HCT116 (cell line): ENCODE measurements at regions not wholly inside any gene's neighbourhood (a gene's known extent, or its start where the extent isn't known, plus 50 kb on each side); places are given as distances from the start of the nearest gene placed in this dataset.

Experiments
- ATAC-seq: fragments of 200-7000 bp; cut with Tn5 transposase; 2 replicates; pipeline ENCODE4 v1.9.1; 2020; ENCODE audit warnings: mild to moderate bottlenecking, moderate library complexity
- BruUV-seq: library from RNA; stranded (reverse); fragments of 400-500 nt; replicated peaks from 2 replicates; lab custom pipeline; 2021; lab: Mats Ljungman, UMichigan
- CTCF ChIA-PET: fragments of 300-600 bp; sonication (Branson Sonifier 250); formaldehyde crosslinking; loops from one replicate; lab custom pipeline; 2021; ENCODE audit warnings: antibody characterized with exemption; lab: Charles Lee
- POLR2A ChIA-PET: fragments of 300-600, 350-600 bp; sonication (Branson Sonifier 250); formaldehyde crosslinking; loops from one replicate; lab custom pipeline; 2021; ENCODE audit warnings: antibody characterized with exemption; lab: Charles Lee
- RAD21 ChIA-PET, 2 experiments: fragments of 300-600 bp; sonication (Branson Sonifier 250); formaldehyde crosslinking; loops; one replicate each; lab custom pipeline; 2023; ENCODE audit warnings: low total read pairs in 2 of 2; ENCODE audit not compliant: uncharacterized antibody in 2 of 2, unreplicated experiment in 2 of 2, low non-redundant PET in 1 of 2; lab: Charles Lee
- DNase-seq: peaks from one replicate; pipeline ENCODE4 v3.0.0-alpha.2; 2010; ENCODE audit warnings: low read depth, low spot score
- H2AFZ ChIP-seq: fragments of 200-600 bp; shearing (Covaris generic), sonication (generic); 2 replicates; pipeline ENCODE4 v1.6.1; 2017; ENCODE audit warnings: low read depth, mixed run types, mixed read lengths, antibody characterized with exemption, low read length; ENCODE audit not compliant: poor library complexity, severe bottlenecking
- H3K27ac ChIP-seq: 2 replicates; pipeline ENCODE4 v1.5.1; 2012; ENCODE audit warnings: low read depth, low read length
- H3K27me3 ChIP-seq: fragments of 200-600 bp; sonication (generic); 2 replicates; pipeline ENCODE4 v1.6.1; 2016; ENCODE audit warnings: mixed run types, low read length, mixed read lengths; ENCODE audit not compliant: insufficient read depth
- H3K36me3 ChIP-seq, 2 experiments: fragments of 200-500 bp in 1 of 2; fragments of 200-600 bp in 1 of 2; sonication (Bioruptor generic) in 1 of 2; sonication (generic) in 1 of 2; 2 replicates each; pipeline versions ENCODE4 v1.5.1 to v1.6.1; 2014 to 2016; ENCODE audit warnings: low read length in 2 of 2, inconsistent platforms in 1 of 2, mixed read lengths in 1 of 2, mixed run types in 1 of 2; ENCODE audit not compliant: insufficient read depth in 2 of 2, control insufficient read depth in 1 of 2
- H3K4me1 ChIP-seq, 2 experiments: fragments of 200-600 bp in 1 of 2; sonication (generic) in 1 of 2; 2 replicates each; pipeline versions ENCODE4 v1.5.1 to v1.6.1; 2012 to 2017; ENCODE audit warnings: low read length in 2 of 2, inconsistent platforms in 1 of 2, mild to moderate bottlenecking in 1 of 2, mixed read lengths in 1 of 2, mixed run types in 1 of 2, moderate library complexity in 1 of 2; ENCODE audit not compliant: insufficient read depth in 2 of 2, control insufficient read depth in 1 of 2
- H3K4me2 ChIP-seq: fragments of 200-600 bp; sonication (generic); 2 replicates; pipeline ENCODE4 v1.6.1; 2017; ENCODE audit warnings: mixed run types, low read length, mixed read lengths
- H3K4me3 ChIP-seq, 2 experiments: fragments of 200-600 bp in 1 of 2; sonication (generic) in 1 of 2; replicated peaks in 1 of 2; 2 replicates each; pipeline ENCODE4 v1.5.1; 2011 to 2016; ENCODE audit warnings: low read length in 2 of 2, control low read depth in 1 of 2, low read depth in 1 of 2, mild to moderate bottlenecking in 1 of 2, mixed read lengths in 1 of 2, mixed run types in 1 of 2
- H3K79me2 ChIP-seq: fragments of 200-600 bp; sonication (generic); 2 replicates; pipeline ENCODE4 v1.6.1; 2017; ENCODE audit warnings: mild to moderate bottlenecking, mixed run types, low read length, moderate library complexity, mixed read lengths; ENCODE audit not compliant: insufficient read depth
- H3K9ac ChIP-seq: fragments of 200-600 bp; sonication (generic); 2 replicates; pipeline ENCODE4 v1.6.1; 2016; ENCODE audit warnings: low read length, mixed read lengths
- H3K9me2 ChIP-seq: fragments of 200-600 bp; sonication (generic), shearing (Covaris generic); 2 replicates; pipeline ENCODE4 v1.6.1; 2017; ENCODE audit warnings: mixed run types, mild to moderate bottlenecking, moderate library complexity; ENCODE audit not compliant: insufficient read depth
- H3K9me3 ChIP-seq, 2 experiments: fragments of 200-500 bp in 1 of 2; fragments of 200-600 bp in 1 of 2; sonication (Bioruptor generic) in 1 of 2; sonication (generic) in 1 of 2; 2 replicates each; pipeline ENCODE4 v1.6.1; 2014 to 2017; ENCODE audit warnings: low read length in 2 of 2, mixed read lengths in 2 of 2, inconsistent platforms in 1 of 2, low read depth in 1 of 2, mild to moderate bottlenecking in 1 of 2, mixed run types in 1 of 2, moderate library complexity in 1 of 2; ENCODE audit not compliant: control insufficient read depth in 1 of 2, insufficient read depth in 1 of 2
- H4K20me1 ChIP-seq: fragments of 200-600 bp; sonication (generic), shearing (Covaris generic); 2 replicates; pipeline ENCODE4 v1.6.1; 2017; ENCODE audit warnings: mixed run types, mild to moderate bottlenecking, moderate library complexity; ENCODE audit not compliant: insufficient read depth
- EZH2phosphoT487 ChIP-seq: fragments of 200-600 bp; IDR thresholded peaks from 2 replicates; pipeline ENCODE4 v1.6.1; 2018; ENCODE audit warnings: antibody characterized with exemption, borderline replicate concordance
- JUND ChIP-seq: IDR thresholded peaks from 2 replicates; pipeline ENCODE4 v1.6.1; 2012
- POLR2A ChIP-seq: IDR thresholded peaks from 2 replicates; pipeline ENCODE4 v1.7.0; 2011; ENCODE audit warnings: borderline replicate concordance; ENCODE audit not compliant: insufficient read depth, insufficient read length; ENCODE audit errors: extremely low read depth
- POLR2AphosphoS5 ChIP-seq: IDR thresholded peaks from 2 replicates; pipeline ENCODE4 v1.6.1; 2011; ENCODE audit warnings: mild to moderate bottlenecking, low read depth, low read length, moderate library complexity
- SRF ChIP-seq: IDR thresholded peaks from 2 replicates; pipeline ENCODE4 v1.6.1; 2012; ENCODE audit warnings: low read depth
- TCF7L2 ChIP-seq: IDR thresholded peaks from 2 replicates; pipeline ENCODE4 v1.7.0; 2011; ENCODE audit warnings: borderline replicate concordance, inconsistent platforms; ENCODE audit not compliant: insufficient read depth, insufficient read length; ENCODE audit errors: extremely low read depth
- intact Hi-C: fragments of 100-400 bp; cut with micrococcal nuclease; formaldehyde crosslinking; loops from 2 replicates; pipeline ENCODE4 v1.10.0; 2022
- TF ChIP-seq, protein P1 (sequence below), 3 experiments: fragments of 200-600 bp in 1 of 3; sonication (generic) in 1 of 3; IDR thresholded peaks in 2 of 3; conservative IDR thresholded peaks in 1 of 3; 2 replicates each; pipeline ENCODE4 v1.5.1; 2012 to 2017; ENCODE audit warnings: low read depth in 2 of 3, low read length in 2 of 3, antibody characterized with exemption in 1 of 3, borderline replicate concordance in 1 of 3, control low read depth in 1 of 3, mild to moderate bottlenecking in 1 of 3, mixed read lengths in 1 of 3, mixed run types in 1 of 3, moderate library complexity in 1 of 3; ENCODE audit not compliant: insufficient read depth in 1 of 3
- TF ChIP-seq, protein P2 (sequence below): IDR thresholded peaks from 2 replicates; pipeline ENCODE4 v1.6.1; 2012
- TF ChIP-seq, protein P3 (sequence below): IDR thresholded peaks from 2 replicates; pipeline ENCODE4 v1.6.1; 2012; ENCODE audit warnings: low read depth

DNA sequence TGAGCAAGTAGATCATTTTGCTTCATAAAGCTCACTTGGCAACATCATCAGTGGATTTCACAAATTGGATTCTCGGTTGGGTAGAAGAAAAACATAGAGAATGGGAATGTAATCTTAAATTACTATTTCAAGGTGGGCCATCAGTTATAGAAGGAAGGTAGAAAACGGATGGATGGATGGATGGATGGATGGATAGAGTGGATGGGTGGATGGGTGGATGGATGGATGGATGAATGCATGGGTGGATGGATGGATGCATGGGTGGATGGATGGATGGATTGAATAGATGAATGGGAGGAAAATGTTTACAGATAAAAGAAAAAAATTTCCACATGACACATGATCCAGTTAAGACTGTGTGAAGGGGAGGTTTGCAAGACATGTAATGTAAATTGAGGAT lies 159.7 kb downstream of the MEX3B start:
- POLR2A ChIA-PET, result no interaction called here

More for the DNA sequence above, 159.7 kb downstream of the MEX3B start:
- TF ChIP-seq, protein P1, sequence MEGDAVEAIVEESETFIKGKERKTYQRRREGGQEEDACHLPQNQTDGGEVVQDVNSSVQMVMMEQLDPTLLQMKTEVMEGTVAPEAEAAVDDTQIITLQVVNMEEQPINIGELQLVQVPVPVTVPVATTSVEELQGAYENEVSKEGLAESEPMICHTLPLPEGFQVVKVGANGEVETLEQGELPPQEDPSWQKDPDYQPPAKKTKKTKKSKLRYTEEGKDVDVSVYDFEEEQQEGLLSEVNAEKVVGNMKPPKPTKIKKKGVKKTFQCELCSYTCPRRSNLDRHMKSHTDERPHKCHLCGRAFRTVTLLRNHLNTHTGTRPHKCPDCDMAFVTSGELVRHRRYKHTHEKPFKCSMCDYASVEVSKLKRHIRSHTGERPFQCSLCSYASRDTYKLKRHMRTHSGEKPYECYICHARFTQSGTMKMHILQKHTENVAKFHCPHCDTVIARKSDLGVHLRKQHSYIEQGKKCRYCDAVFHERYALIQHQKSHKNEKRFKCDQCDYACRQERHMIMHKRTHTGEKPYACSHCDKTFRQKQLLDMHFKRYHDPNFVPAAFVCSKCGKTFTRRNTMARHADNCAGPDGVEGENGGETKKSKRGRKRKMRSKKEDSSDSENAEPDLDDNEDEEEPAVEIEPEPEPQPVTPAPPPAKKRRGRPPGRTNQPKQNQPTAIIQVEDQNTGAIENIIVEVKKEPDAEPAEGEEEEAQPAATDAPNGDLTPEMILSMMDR (IDR thresholded peaks at IDR 0.05 in 2 of 3, conservative IDR thresholded peaks at IDR 0.05 in 1 of 3; ENCODE audit: borderline replicate concordance in 1 of 3, insufficient read depth in 1 of 3, low read depth in 2 of 3, low read length in 2 of 3), result no peak
- TF ChIP-seq POLR2AphosphoS5 (no peak), SRF (no peak), EZH2phosphoT487 (no peak), JUND (no peak), POLR2A (no peak), TCF7L2 (no peak)
- TF ChIP-seq, protein P2, sequence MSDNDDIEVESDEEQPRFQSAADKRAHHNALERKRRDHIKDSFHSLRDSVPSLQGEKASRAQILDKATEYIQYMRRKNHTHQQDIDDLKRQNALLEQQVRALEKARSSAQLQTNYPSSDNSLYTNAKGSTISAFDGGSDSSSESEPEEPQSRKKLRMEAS, result no peak
- TF ChIP-seq, protein P3, sequence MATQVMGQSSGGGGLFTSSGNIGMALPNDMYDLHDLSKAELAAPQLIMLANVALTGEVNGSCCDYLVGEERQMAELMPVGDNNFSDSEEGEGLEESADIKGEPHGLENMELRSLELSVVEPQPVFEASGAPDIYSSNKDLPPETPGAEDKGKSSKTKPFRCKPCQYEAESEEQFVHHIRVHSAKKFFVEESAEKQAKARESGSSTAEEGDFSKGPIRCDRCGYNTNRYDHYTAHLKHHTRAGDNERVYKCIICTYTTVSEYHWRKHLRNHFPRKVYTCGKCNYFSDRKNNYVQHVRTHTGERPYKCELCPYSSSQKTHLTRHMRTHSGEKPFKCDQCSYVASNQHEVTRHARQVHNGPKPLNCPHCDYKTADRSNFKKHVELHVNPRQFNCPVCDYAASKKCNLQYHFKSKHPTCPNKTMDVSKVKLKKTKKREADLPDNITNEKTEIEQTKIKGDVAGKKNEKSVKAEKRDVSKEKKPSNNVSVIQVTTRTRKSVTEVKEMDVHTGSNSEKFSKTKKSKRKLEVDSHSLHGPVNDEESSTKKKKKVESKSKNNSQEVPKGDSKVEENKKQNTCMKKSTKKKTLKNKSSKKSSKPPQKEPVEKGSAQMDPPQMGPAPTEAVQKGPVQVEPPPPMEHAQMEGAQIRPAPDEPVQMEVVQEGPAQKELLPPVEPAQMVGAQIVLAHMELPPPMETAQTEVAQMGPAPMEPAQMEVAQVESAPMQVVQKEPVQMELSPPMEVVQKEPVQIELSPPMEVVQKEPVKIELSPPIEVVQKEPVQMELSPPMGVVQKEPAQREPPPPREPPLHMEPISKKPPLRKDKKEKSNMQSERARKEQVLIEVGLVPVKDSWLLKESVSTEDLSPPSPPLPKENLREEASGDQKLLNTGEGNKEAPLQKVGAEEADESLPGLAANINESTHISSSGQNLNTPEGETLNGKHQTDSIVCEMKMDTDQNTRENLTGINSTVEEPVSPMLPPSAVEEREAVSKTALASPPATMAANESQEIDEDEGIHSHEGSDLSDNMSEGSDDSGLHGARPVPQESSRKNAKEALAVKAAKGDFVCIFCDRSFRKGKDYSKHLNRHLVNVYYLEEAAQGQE, result no peak
- TF ChIP-seq, all 23 proteins: peak for 0
- H3K4me3 ChIP-seq, result no peak overlapping the region
- no peaks in the 10 kb centered on the region for H4K20me1 ChIP-seq
- ChIA-PET CTCF (no interaction called here), RAD21 (no interaction called here)
- no peaks in the 10 kb centered on the region for H3K9me2 ChIP-seq
- no peak overlapping the region for H3K4me2 ChIP-seq
- ATAC-seq (no peak), DNase-seq (no peak)
- no peaks in the 10 kb centered on the region for H3K79me2 ChIP-seq
- no peaks in the 10 kb centered on the region for H3K4me1 ChIP-seq
- no peak overlapping the region for H3K27ac ChIP-seq
- H3K9ac ChIP-seq, result no peak overlapping the region
- H3K9me3 ChIP-seq, result no peaks in the 10 kb centered on the region
- H3K27me3 ChIP-seq, result peaks cover 17% of the 10 kb centered on the region; the same call in 1 of the 2 replicates
- BruUV-seq, result no TSS peak
- no peaks in the 10 kb centered on the region for H3K36me3 ChIP-seq
- intact Hi-C loops, result no loop called here
- H2AFZ ChIP-seq, result no peak overlapping the region
